Smooth muscle cell (in vitro differentiated cells): ENCODE measurements at regions not wholly inside any gene's neighbourhood (a gene's known extent, or its start where the extent isn't known, plus 50 kb on each side); places are given as distances from the start of the nearest gene placed in this dataset.

Experiments
- DNase-seq: peaks from one replicate; lab custom pipeline; 2025; ENCODE audit not compliant: unreplicated experiment; lab: John Stamatoyannopoulos, UW
- H2AFZ ChIP-seq: fragments of 200-600 bp; sonication (generic); 2 replicates; pipeline ENCODE4 v1.6.0; 2016; ENCODE audit warnings: antibody characterized with exemption, low read depth, mild to moderate bottlenecking
- H3F3A ChIP-seq: fragments of 200-600 bp; sonication (generic); 2 replicates; pipeline ENCODE4 v1.6.0; 2017; ENCODE audit warnings: antibody characterized with exemption, low read depth
- H3K27ac ChIP-seq: fragments of 200-600 bp; sonication (generic); 2 replicates; pipeline ENCODE4 v1.5.1; 2016; ENCODE audit warnings: low read depth, mild to moderate bottlenecking
- H3K27me3 ChIP-seq: fragments of 200-600 bp; sonication (generic); 2 replicates; pipeline ENCODE4 v1.6.1; 2016; ENCODE audit warnings: low read depth, mild to moderate bottlenecking
- H3K36me3 ChIP-seq: fragments of 200-600 bp; sonication (generic); 2 replicates; pipeline ENCODE4 v1.5.1; 2016; ENCODE audit warnings: low read depth
- H3K4me1 ChIP-seq: fragments of 200-600 bp; sonication (generic); 2 replicates; pipeline ENCODE4 v1.5.1; 2016; ENCODE audit warnings: low read depth
- H3K4me2 ChIP-seq: fragments of 200-600 bp; sonication (generic); 2 replicates; pipeline ENCODE4 v1.6.0; 2016; ENCODE audit warnings: mild to moderate bottlenecking
- H3K4me3 ChIP-seq: fragments of 200-600 bp; sonication (generic); 2 replicates; pipeline ENCODE4 v1.5.1; 2016; ENCODE audit warnings: mild to moderate bottlenecking
- H3K79me2 ChIP-seq: fragments of 200-600 bp; sonication (generic); 2 replicates; pipeline ENCODE4 v1.6.0; 2016; ENCODE audit warnings: low read depth, mild to moderate bottlenecking
- H3K9ac ChIP-seq: fragments of 200-600 bp; sonication (generic); 2 replicates; pipeline ENCODE4 v1.6.0; 2016; ENCODE audit warnings: low read depth
- H3K9me3 ChIP-seq: fragments of 200-600 bp; sonication (generic); replicated peaks from 2 replicates; pipeline ENCODE4 v1.5.1; 2016; ENCODE audit warnings: low read depth
- H4K20me1 ChIP-seq: fragments of 200-600 bp; sonication (generic); 2 replicates; pipeline ENCODE4 v1.6.0; 2016; ENCODE audit warnings: low read depth
- CTCF ChIP-seq: fragments of 200-600 bp; sonication (generic); IDR thresholded peaks from 2 replicates; pipeline ENCODE4 v1.5.1; 2017; ENCODE audit warnings: borderline replicate concordance, mild to moderate bottlenecking, antibody characterized with exemption; ENCODE audit not compliant: insufficient read depth, poor library complexity, severe bottlenecking
- WGBS: methylation state at CpG from one replicate; pipeline ENCODE4 v1.1.7; 2016; ENCODE audit warnings: low lambda C conversion rate; 5-methylcytosine and 5-hydroxymethylcytosine counted together

- H3K36me3 ChIP-seq: no peaks in the 10 kb centered on the region
- H3K9ac ChIP-seq: no peak overlapping the region
These were observed 85.4 kb downstream of the NCOR2 start for GRCh38 chr12:124481772-124482566.

GRCh38 chr12:124481257-124481750, 86.1 kb downstream of the NCOR2 start:
- H3K4me1 ChIP-seq: peaks cover 6% of the 10 kb centered on the region
- no peak overlapping the region for H3K27ac ChIP-seq
- H2AFZ ChIP-seq: no peak overlapping the region
- H3F3A ChIP-seq: no peaks in the 10 kb centered on the region
- H3K4me3 ChIP-seq: no peak overlapping the region
- peaks cover 44% of the 10 kb centered on the region for H3K79me2 ChIP-seq
- no peak overlapping the region for H3K4me2 ChIP-seq
- H3K27me3 ChIP-seq: no peaks in the 10 kb centered on the region
- peaks cover 99% of the 10 kb centered on the region for H4K20me1 ChIP-seq
- peaks cover 4% of the 10 kb centered on the region for H3K36me3 ChIP-seq
- 94% methylated on average over 14 of the region's 17 CpGs for WGBS
- DNase-seq: no peak
- no peak overlapping the region for H3K9ac ChIP-seq
- no peak for TF ChIP-seq CTCF
- H3K9me3 ChIP-seq: no peaks in the 10 kb centered on the region

More at GRCh38 chr12:124481772-124482566, 85.4 kb downstream of the NCOR2 start:
- Histone ChIP-seq H3K4me2 (no peak overlapping the region), H3K4me1 (peaks cover 6% of the 10 kb centered on the region), H2AFZ (no peak overlapping the region), H3K27ac (no peak overlapping the region), H3K4me3 (no peak overlapping the region), H4K20me1 (peaks cover 100% of the 10 kb centered on the region), H3K27me3 (no peaks in the 10 kb centered on the region), H3K79me2 (peaks cover 44% of the 10 kb centered on the region), H3F3A (no peaks in the 10 kb centered on the region), H3K9me3 (no peaks in the 10 kb centered on the region)
- TF ChIP-seq CTCF: no peak
- DNase-seq: no peak
- 99% methylated on average over 16 of the region's 19 CpGs for WGBS

GRCh38 chr12:124480469-124481256, 86.7 kb downstream of the NCOR2 start:
- 53% methylated on average over 12 of the region's 15 CpGs for WGBS
- Histone ChIP-seq H3K27me3 (no peaks in the 10 kb centered on the region), H3K9ac (no peak overlapping the region), H3K4me1 (peaks cover 6% of the 10 kb centered on the region), H4K20me1 (peaks cover 99% of the 10 kb centered on the region), H2AFZ (no peak overlapping the region), H3K36me3 (peaks cover 4% of the 10 kb centered on the region), H3K4me2 (no peak overlapping the region), H3K79me2 (peaks cover 45% of the 10 kb centered on the region), H3F3A (no peaks in the 10 kb centered on the region), H3K9me3 (no peaks in the 10 kb centered on the region), H3K27ac (peak overlapping the region; percentile 9), H3K4me3 (no peak overlapping the region)
- no peak for DNase-seq
- TF ChIP-seq CTCF: no peak
